Right cardiac atrium (tissue), 5 donors: ENCODE measurements at regions not wholly inside any gene's neighbourhood (a gene's known extent, or its start where the extent isn't known, plus 50 kb on each side); places are given as distances from the start of the nearest gene placed in this dataset.

Experiments
- ATAC-seq, 2 donors: fragments of 200-7000 bp; cut with Tn5 transposase; one replicate each; pipeline versions ENCODE4 v1.8.0 to v1.9.1; 2020; ENCODE audit warnings: moderate library complexity in 2 of 2, mild to moderate bottlenecking in 1 of 2
- DNase-seq, 3 donors: peaks; one replicate each; pipeline ENCODE4 v3.0.0-alpha.2; 2020
- H3K27ac ChIP-seq: one replicate; pipeline ENCODE4 v1.5.1; 2013; ENCODE audit warnings: mild to moderate bottlenecking, low read length, control low read depth, moderate library complexity
- H3K27me3 ChIP-seq: one replicate; pipeline ENCODE4 v1.6.1; 2013; ENCODE audit not compliant: control insufficient read depth, insufficient read depth
- H3K4me1 ChIP-seq: one replicate; pipeline ENCODE4 v1.6.1; 2013; ENCODE audit warnings: low read length; ENCODE audit not compliant: control insufficient read depth, insufficient read depth
- H3K4me3 ChIP-seq: one replicate; pipeline ENCODE4 v1.5.1; 2013; ENCODE audit warnings: low read length, control low read depth
- H3K9me3 ChIP-seq: one replicate; pipeline ENCODE4 v1.6.1; 2013; ENCODE audit warnings: low read length; ENCODE audit not compliant: control insufficient read depth
- WGBS: extraction: QIAGEN DNeasy Blood & Tissue Kit; methylation state at CpG from one replicate; pipeline ENCODE4 v1.1.7; 2013; 5-methylcytosine and 5-hydroxymethylcytosine counted together
- intact Hi-C, 4 donors: fragments of 100-400 bp; cut with DNase I; formaldehyde crosslinking; loops; one replicate each; pipeline versions ENCODE4 v1.11.0 to v1.14.0; 2022 to 2023
- donor health status: healthy with polysubstance abuse.
- donor health status: DM: no; HTN: yes; CAD: no.
- donor health status: DM: no; HTN: no; CAD: no.
- donor health status: DM: no; HTN: yes; CAD: no; lungs with severe emphysema.
- donor health status: DM: yes; HTN: yes; CAD: no.

DNA sequence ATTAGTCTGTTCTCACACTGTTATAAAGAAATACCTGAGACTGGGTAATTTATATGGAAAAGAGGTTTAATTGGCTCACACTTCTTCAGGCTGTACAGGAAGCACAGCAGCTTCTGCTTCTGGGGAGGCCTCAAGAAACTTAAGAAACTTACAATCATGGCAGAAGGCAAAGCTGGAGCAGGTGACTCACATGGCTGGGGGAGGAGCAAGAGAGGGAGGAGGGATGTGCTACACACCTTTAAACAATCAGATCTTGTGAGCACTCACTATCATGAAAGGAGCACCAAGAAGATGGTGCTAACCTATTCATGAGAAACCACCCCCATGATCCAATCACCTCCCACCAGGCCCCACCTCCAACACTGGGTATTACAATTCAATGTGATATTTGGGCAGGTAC lies 381.6 kb downstream of the ETS1 start:
- intact Hi-C loops, result no loop called here
- Histone ChIP-seq H3K9me3 (no peaks in the 10 kb centered on the region), H3K4me3 (no peak overlapping the region), H3K27me3 (no peaks in the 10 kb centered on the region), H3K4me1 (peaks cover 9% of the 10 kb centered on the region), H3K27ac (no peak overlapping the region)
- ATAC-seq (no peak), DNase-seq (no peak)

- no peaks in the 10 kb centered on the region for H3K9me3 ChIP-seq
- DNase-seq (no peak), ATAC-seq (no peak)
- H3K27ac ChIP-seq, result no peak overlapping the region
- intact Hi-C loops, result no loop called here
- WGBS, result 97% methylated on average over 3 of the region's 3 CpGs
- H3K4me1 ChIP-seq, result peaks cover 7% of the 10 kb centered on the region
- no peaks in the 10 kb centered on the region for H3K27me3 ChIP-seq
- no peak overlapping the region for H3K4me3 ChIP-seq
Measured at GRCh38 chr11:128204898-128205297, 382.5 kb downstream of the ETS1 start.

GRCh38 chr11:128201801-128202200 lies 385.6 kb downstream of the ETS1 start:
- H3K4me3 ChIP-seq, result no peak overlapping the region
- H3K4me1 ChIP-seq, result no peaks in the 10 kb centered on the region
- ATAC-seq, result peak; percentile 26 to 60
- H3K27ac ChIP-seq, result no peak overlapping the region
- H3K9me3 ChIP-seq, result no peaks in the 10 kb centered on the region
- peak in 2 of 3 donors; percentile 39 to 49 for DNase-seq
- 66% methylated on average over 4 of the region's 4 CpGs for WGBS
- no peaks in the 10 kb centered on the region for H3K27me3 ChIP-seq
- intact Hi-C loops, result no loop called here

GRCh38 chr11:128201009-128201408 lies 386.3 kb downstream of the ETS1 start:
- no peak for DNase-seq
- Histone ChIP-seq H3K9me3 (no peaks in the 10 kb centered on the region), H3K4me3 (no peak overlapping the region), H3K4me1 (no peaks in the 10 kb centered on the region), H3K27ac (no peak overlapping the region), H3K27me3 (no peaks in the 10 kb centered on the region)
- intact Hi-C loops, result no loop called here
- WGBS, result 84% methylated on average over 5 of the region's 5 CpGs
- no peak for ATAC-seq

DNA sequence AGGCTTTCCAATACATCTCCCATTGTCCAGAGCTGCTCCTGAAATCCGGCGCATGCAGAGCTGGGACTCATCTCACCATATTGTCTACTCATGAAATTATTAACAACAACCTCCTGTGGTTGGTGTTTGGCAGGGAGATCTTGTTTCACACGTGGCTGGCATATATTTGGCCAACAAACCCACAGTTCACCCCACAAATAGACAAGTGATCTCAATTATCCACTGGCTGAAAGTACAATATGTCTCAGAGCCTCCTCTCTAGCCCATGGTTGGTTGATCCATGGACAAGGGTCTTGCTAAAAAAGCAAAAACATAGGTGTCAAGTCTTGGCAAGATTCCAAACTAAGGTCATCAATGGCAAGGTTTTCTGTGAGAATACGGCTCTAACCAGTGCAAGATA lies 386.9 kb downstream of the ETS1 start:
- DNase-seq (no peak), ATAC-seq (no peak)
- no peak overlapping the region for H3K27ac ChIP-seq
- no peak overlapping the region for H3K4me3 ChIP-seq
- no peaks in the 10 kb centered on the region for H3K9me3 ChIP-seq
- H3K4me1 ChIP-seq, result no peaks in the 10 kb centered on the region
- WGBS, result 69% methylated on average over 4 of the region's 4 CpGs
- no peaks in the 10 kb centered on the region for H3K27me3 ChIP-seq
- intact Hi-C loops, result no loop called here

DNA sequence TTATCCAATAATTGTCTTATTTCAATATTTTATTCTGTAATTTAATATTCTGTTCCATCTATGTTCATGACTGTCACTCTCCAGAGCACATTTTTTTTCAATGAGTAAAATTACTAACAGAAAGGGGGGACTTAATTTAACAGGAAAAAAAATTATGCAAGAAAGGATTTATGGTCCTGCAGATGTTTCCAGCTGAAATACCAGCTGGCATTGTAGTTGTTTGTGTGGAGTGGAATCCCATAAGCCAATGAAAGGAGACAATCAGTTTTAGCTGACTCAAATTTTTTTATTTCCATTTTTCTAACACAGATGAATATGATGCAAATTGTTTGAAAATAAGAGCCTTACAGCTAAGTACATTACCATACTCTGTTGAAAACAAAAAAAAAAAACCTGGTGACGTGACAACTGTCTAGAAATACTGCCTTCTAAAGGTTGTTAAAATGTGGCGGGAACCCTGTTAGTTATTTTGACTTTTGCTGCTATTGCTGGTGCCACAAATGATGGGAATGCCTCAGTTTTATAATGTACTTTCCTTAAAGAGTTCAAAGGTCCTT lies 389.1 kb downstream of the ETS1 start:
- no peak overlapping the region for H3K27ac ChIP-seq
- WGBS, result 80% methylated on average over 2 of the region's 2 CpGs
- no peaks in the 10 kb centered on the region for H3K27me3 ChIP-seq
- H3K9me3 ChIP-seq, result no peaks in the 10 kb centered on the region
- intact Hi-C loops, result no loop called here
- H3K4me1 ChIP-seq, result no peaks in the 10 kb centered on the region
- no peak for DNase-seq
- no peak overlapping the region for H3K4me3 ChIP-seq
- no peak for ATAC-seq

DNA sequence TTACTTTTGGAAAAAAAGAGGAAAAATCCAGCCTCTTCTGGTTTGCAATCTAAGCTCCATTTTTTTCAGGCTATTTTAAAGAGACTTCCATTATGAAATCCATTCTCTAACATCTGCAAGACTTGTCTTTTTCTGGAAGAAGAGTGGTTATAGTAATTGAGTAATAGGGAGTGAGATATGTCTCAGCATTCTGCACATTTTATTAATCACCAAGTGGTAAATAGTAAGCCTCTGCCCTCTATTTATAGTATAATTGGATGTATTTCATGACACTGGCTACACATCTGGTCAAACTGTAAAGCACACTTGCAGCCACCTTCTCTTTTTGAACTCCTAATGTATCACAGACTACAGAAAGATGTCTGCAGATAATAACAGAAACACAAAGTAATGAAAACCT lies 391.1 kb downstream of the ETS1 start:
- intact Hi-C loops, result no loop called here

DNA sequence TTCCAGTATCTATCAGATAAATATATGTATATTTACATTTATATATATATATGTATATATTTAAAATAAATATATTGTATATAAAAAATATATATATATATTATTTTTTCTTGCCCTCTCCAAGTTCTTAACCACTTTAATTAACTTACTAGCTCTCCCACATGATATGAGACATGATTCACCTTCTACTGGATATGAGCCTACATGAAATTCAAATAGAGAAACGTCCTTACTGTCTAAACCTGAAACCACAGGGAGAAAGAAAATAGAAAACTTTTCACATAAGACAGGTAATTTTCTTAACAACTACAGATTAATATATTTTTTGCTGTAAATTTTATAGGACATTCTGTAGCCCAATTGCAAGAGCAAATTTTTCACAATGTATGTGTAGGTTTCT lies 391.6 kb downstream of the ETS1 start:
- Histone ChIP-seq H3K9me3 (no peaks in the 10 kb centered on the region), H3K27ac (no peak overlapping the region), H3K27me3 (no peaks in the 10 kb centered on the region), H3K4me3 (no peak overlapping the region), H3K4me1 (no peaks in the 10 kb centered on the region)
- ATAC-seq (no peak), DNase-seq (no peak)
- WGBS, result 73% methylated on average over 1 of the region's 1 CpG
- intact Hi-C loops, result no loop called here

More for the DNA sequence above, 391.1 kb downstream of the ETS1 start:
- Histone ChIP-seq H3K27me3 (no peaks in the 10 kb centered on the region), H3K4me1 (no peaks in the 10 kb centered on the region), H3K9me3 (no peaks in the 10 kb centered on the region), H3K27ac (no peak overlapping the region), H3K4me3 (no peak overlapping the region)
- ATAC-seq (no peak), DNase-seq (no peak)

- WGBS, result 38% methylated on average over 6 of the region's 6 CpGs
- intact Hi-C loops, result no loop called here
- Histone ChIP-seq H3K4me1 (no peaks in the 10 kb centered on the region), H3K27ac (no peak overlapping the region), H3K4me3 (no peak overlapping the region), H3K27me3 (no peaks in the 10 kb centered on the region), H3K9me3 (no peaks in the 10 kb centered on the region)
- ATAC-seq, result peak; percentile 64 to 69
- no peak for DNase-seq
Measured at GRCh38 chr11:128195057-128195751, 392.2 kb downstream of the ETS1 start.

GRCh38 chr11:128194216-128194615 lies 393.1 kb downstream of the ETS1 start:
- intact Hi-C loops, result no loop called here
- DNase-seq, result no peak
- Histone ChIP-seq H3K4me3 (no peak overlapping the region), H3K27me3 (no peaks in the 10 kb centered on the region), H3K9me3 (no peaks in the 10 kb centered on the region), H3K27ac (no peak overlapping the region), H3K4me1 (no peaks in the 10 kb centered on the region)
- no peak for ATAC-seq

DNA sequence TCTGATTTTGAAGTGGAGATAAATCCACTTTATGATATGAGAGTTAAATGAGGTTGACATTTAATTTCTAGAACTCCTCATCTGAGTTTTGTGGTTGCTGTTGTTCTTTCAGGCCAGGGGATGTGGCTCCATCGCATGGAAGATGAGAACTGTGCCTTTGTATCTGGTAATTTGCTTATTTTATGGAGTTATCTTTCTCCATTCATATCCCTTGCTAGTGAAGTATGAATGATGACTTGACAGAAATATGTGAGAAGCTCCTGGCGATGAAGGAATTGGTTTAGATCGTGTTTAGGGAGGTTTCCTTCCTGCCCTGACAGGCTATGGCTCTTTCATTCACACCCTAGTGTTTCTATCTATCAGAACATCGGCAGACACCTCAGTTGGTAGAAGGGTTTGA lies 393.7 kb downstream of the ETS1 start:
- Histone ChIP-seq H3K9me3 (no peaks in the 10 kb centered on the region), H3K27ac (no peak overlapping the region), H3K4me3 (no peak overlapping the region), H3K27me3 (no peaks in the 10 kb centered on the region), H3K4me1 (no peaks in the 10 kb centered on the region)
- WGBS, result 52% methylated on average over 4 of the region's 4 CpGs
- intact Hi-C loops, result no loop called here
- ATAC-seq (no peak), DNase-seq (no peak)

DNA sequence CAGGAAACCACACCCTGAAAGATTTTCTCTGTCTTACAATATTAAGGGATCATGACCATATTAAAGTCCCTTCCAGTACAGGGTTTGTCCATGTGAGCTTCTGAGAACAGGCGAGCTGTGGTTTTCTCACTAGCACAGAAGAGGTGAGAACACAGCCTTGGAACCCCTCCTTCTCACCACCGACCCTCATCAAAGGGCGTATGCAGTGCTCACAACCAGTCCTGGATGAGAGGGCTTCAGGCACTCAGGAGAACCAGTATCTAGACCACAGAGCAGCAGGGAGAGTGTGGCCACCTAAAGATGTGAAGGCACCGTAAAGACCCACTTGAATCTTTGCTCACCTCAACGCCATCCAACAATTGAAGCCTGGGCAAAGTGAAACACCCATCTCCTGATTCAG lies 397.0 kb downstream of the ETS1 start:
- Histone ChIP-seq H3K9me3 (no peaks in the 10 kb centered on the region), H3K4me1 (no peaks in the 10 kb centered on the region), H3K27ac (no peak overlapping the region), H3K4me3 (no peak overlapping the region), H3K27me3 (no peaks in the 10 kb centered on the region)
- no peak for DNase-seq
- 97% methylated on average over 5 of the region's 5 CpGs for WGBS
- intact Hi-C loops, result no loop called here
- no peak for ATAC-seq
